HCT116 (cell line): ENCODE measurements at regions not wholly inside any gene's neighbourhood (a gene's known extent, or its start where the extent isn't known, plus 50 kb on each side); places are given as distances from the start of the nearest gene placed in this dataset.

Experiments used
- ATAC-seq: fragments of 200-7000 bp; cut with Tn5 transposase; 2 replicates; pipeline ENCODE4 v1.9.1; 2020; ENCODE audit warnings: mild to moderate bottlenecking, moderate library complexity
- BruUV-seq: library from RNA; stranded (reverse); fragments of 400-500 nt; replicated peaks from 2 replicates; lab custom pipeline; 2021; lab: Mats Ljungman, UMichigan
- CTCF ChIA-PET: fragments of 300-600 bp; sonication (Branson Sonifier 250); formaldehyde crosslinking; loops from one replicate; lab custom pipeline; 2021; ENCODE audit warnings: antibody characterized with exemption; lab: Charles Lee
- POLR2A ChIA-PET: fragments of 300-600, 350-600 bp; sonication (Branson Sonifier 250); formaldehyde crosslinking; loops from one replicate; lab custom pipeline; 2021; ENCODE audit warnings: antibody characterized with exemption; lab: Charles Lee
- RAD21 ChIA-PET, 2 experiments: fragments of 300-600 bp; sonication (Branson Sonifier 250); formaldehyde crosslinking; loops; one replicate each; lab custom pipeline; 2023; ENCODE audit warnings: low total read pairs in 2 of 2; ENCODE audit not compliant: uncharacterized antibody in 2 of 2, unreplicated experiment in 2 of 2, low non-redundant PET in 1 of 2; lab: Charles Lee
- DNase-seq: peaks from one replicate; pipeline ENCODE4 v3.0.0-alpha.2; 2010; ENCODE audit warnings: low read depth, low spot score
- H2AFZ ChIP-seq: fragments of 200-600 bp; shearing (Covaris generic), sonication (generic); 2 replicates; pipeline ENCODE4 v1.6.1; 2017; ENCODE audit warnings: low read depth, mixed run types, mixed read lengths, antibody characterized with exemption, low read length; ENCODE audit not compliant: poor library complexity, severe bottlenecking
- H3K27ac ChIP-seq: 2 replicates; pipeline ENCODE4 v1.5.1; 2012; ENCODE audit warnings: low read depth, low read length
- H3K27me3 ChIP-seq: fragments of 200-600 bp; sonication (generic); 2 replicates; pipeline ENCODE4 v1.6.1; 2016; ENCODE audit warnings: mixed run types, low read length, mixed read lengths; ENCODE audit not compliant: insufficient read depth
- H3K36me3 ChIP-seq, 2 experiments: fragments of 200-500 bp in 1 of 2; fragments of 200-600 bp in 1 of 2; sonication (Bioruptor generic) in 1 of 2; sonication (generic) in 1 of 2; 2 replicates each; pipeline versions ENCODE4 v1.5.1 to v1.6.1; 2014 to 2016; ENCODE audit warnings: low read length in 2 of 2, inconsistent platforms in 1 of 2, mixed read lengths in 1 of 2, mixed run types in 1 of 2; ENCODE audit not compliant: insufficient read depth in 2 of 2, control insufficient read depth in 1 of 2
- H3K4me1 ChIP-seq, 2 experiments: fragments of 200-600 bp in 1 of 2; sonication (generic) in 1 of 2; 2 replicates each; pipeline versions ENCODE4 v1.5.1 to v1.6.1; 2012 to 2017; ENCODE audit warnings: low read length in 2 of 2, inconsistent platforms in 1 of 2, mild to moderate bottlenecking in 1 of 2, mixed read lengths in 1 of 2, mixed run types in 1 of 2, moderate library complexity in 1 of 2; ENCODE audit not compliant: insufficient read depth in 2 of 2, control insufficient read depth in 1 of 2
- H3K4me2 ChIP-seq: fragments of 200-600 bp; sonication (generic); 2 replicates; pipeline ENCODE4 v1.6.1; 2017; ENCODE audit warnings: mixed run types, low read length, mixed read lengths
- H3K4me3 ChIP-seq, 2 experiments: fragments of 200-600 bp in 1 of 2; sonication (generic) in 1 of 2; replicated peaks in 1 of 2; 2 replicates each; pipeline ENCODE4 v1.5.1; 2011 to 2016; ENCODE audit warnings: low read length in 2 of 2, control low read depth in 1 of 2, low read depth in 1 of 2, mild to moderate bottlenecking in 1 of 2, mixed read lengths in 1 of 2, mixed run types in 1 of 2
- H3K79me2 ChIP-seq: fragments of 200-600 bp; sonication (generic); 2 replicates; pipeline ENCODE4 v1.6.1; 2017; ENCODE audit warnings: mild to moderate bottlenecking, mixed run types, low read length, moderate library complexity, mixed read lengths; ENCODE audit not compliant: insufficient read depth
- H3K9ac ChIP-seq: fragments of 200-600 bp; sonication (generic); 2 replicates; pipeline ENCODE4 v1.6.1; 2016; ENCODE audit warnings: low read length, mixed read lengths
- H3K9me2 ChIP-seq: fragments of 200-600 bp; sonication (generic), shearing (Covaris generic); 2 replicates; pipeline ENCODE4 v1.6.1; 2017; ENCODE audit warnings: mixed run types, mild to moderate bottlenecking, moderate library complexity; ENCODE audit not compliant: insufficient read depth
- H3K9me3 ChIP-seq, 2 experiments: fragments of 200-500 bp in 1 of 2; fragments of 200-600 bp in 1 of 2; sonication (Bioruptor generic) in 1 of 2; sonication (generic) in 1 of 2; 2 replicates each; pipeline ENCODE4 v1.6.1; 2014 to 2017; ENCODE audit warnings: low read length in 2 of 2, mixed read lengths in 2 of 2, inconsistent platforms in 1 of 2, low read depth in 1 of 2, mild to moderate bottlenecking in 1 of 2, mixed run types in 1 of 2, moderate library complexity in 1 of 2; ENCODE audit not compliant: control insufficient read depth in 1 of 2, insufficient read depth in 1 of 2
- H4K20me1 ChIP-seq: fragments of 200-600 bp; sonication (generic), shearing (Covaris generic); 2 replicates; pipeline ENCODE4 v1.6.1; 2017; ENCODE audit warnings: mixed run types, mild to moderate bottlenecking, moderate library complexity; ENCODE audit not compliant: insufficient read depth
- ATF3 ChIP-seq: IDR thresholded peaks from 2 replicates; pipeline ENCODE4 v1.6.1; 2012
- CBX3 ChIP-seq: IDR thresholded peaks from 2 replicates; pipeline ENCODE4 v1.6.1; 2012; ENCODE audit warnings: low read depth
- CEBPB ChIP-seq: IDR thresholded peaks from 2 replicates; pipeline ENCODE4 v1.6.1; 2012; ENCODE audit warnings: low read depth
- EGR1 ChIP-seq: IDR thresholded peaks from 2 replicates; pipeline ENCODE4 v1.6.1; 2012; ENCODE audit warnings: low read depth
- EZH2 ChIP-seq: fragments of 200-600 bp; sonication (generic); IDR thresholded peaks from 2 replicates; pipeline ENCODE4 v1.6.1; 2017; ENCODE audit warnings: antibody characterized with exemption, mixed run types
- EZH2phosphoT487 ChIP-seq: fragments of 200-600 bp; IDR thresholded peaks from 2 replicates; pipeline ENCODE4 v1.6.1; 2018; ENCODE audit warnings: antibody characterized with exemption, borderline replicate concordance
- FOSL1 ChIP-seq: IDR thresholded peaks from 2 replicates; pipeline ENCODE4 v1.6.1; 2012; ENCODE audit warnings: low read depth
- JUND ChIP-seq: IDR thresholded peaks from 2 replicates; pipeline ENCODE4 v1.6.1; 2012
- POLR2AphosphoS5 ChIP-seq: IDR thresholded peaks from 2 replicates; pipeline ENCODE4 v1.6.1; 2011; ENCODE audit warnings: mild to moderate bottlenecking, low read depth, low read length, moderate library complexity
- RAD21 ChIP-seq: IDR thresholded peaks from 2 replicates; pipeline ENCODE4 v1.6.1; 2012; ENCODE audit warnings: low read depth, mild to moderate bottlenecking
- REST ChIP-seq: IDR thresholded peaks from 2 replicates; pipeline ENCODE4 v1.6.1; 2012; ENCODE audit warnings: low read depth
- SP1 ChIP-seq: IDR thresholded peaks from 2 replicates; pipeline ENCODE4 v1.6.1; 2012; ENCODE audit warnings: low read depth
- SRF ChIP-seq: IDR thresholded peaks from 2 replicates; pipeline ENCODE4 v1.6.1; 2012; ENCODE audit warnings: low read depth
- YY1 ChIP-seq: IDR thresholded peaks from 2 replicates; pipeline ENCODE4 v1.6.1; 2011; ENCODE audit warnings: low read length, low read depth, moderate library complexity, mild to moderate bottlenecking; ENCODE audit not compliant: insufficient replicate concordance; ENCODE audit errors: extremely low read depth
- ZBTB33 ChIP-seq: IDR thresholded peaks from 2 replicates; pipeline ENCODE4 v1.6.1; 2011; ENCODE audit warnings: mild to moderate bottlenecking, low read length, moderate library complexity; ENCODE audit not compliant: insufficient replicate concordance; ENCODE audit errors: extremely low read depth
- intact Hi-C: fragments of 100-400 bp; cut with micrococcal nuclease; formaldehyde crosslinking; loops from 2 replicates; pipeline ENCODE4 v1.10.0; 2022
- TF ChIP-seq, protein P1 (sequence below), 3 experiments: fragments of 200-600 bp in 1 of 3; sonication (generic) in 1 of 3; IDR thresholded peaks in 2 of 3; conservative IDR thresholded peaks in 1 of 3; 2 replicates each; pipeline ENCODE4 v1.5.1; 2012 to 2017; ENCODE audit warnings: low read depth in 2 of 3, low read length in 2 of 3, antibody characterized with exemption in 1 of 3, borderline replicate concordance in 1 of 3, control low read depth in 1 of 3, mild to moderate bottlenecking in 1 of 3, mixed read lengths in 1 of 3, mixed run types in 1 of 3, moderate library complexity in 1 of 3; ENCODE audit not compliant: insufficient read depth in 1 of 3

GRCh38 chr2:139457873-139458272, 677.7 kb upstream of the NXPH2 start:
- Histone ChIP-seq H3K9me2 (no peaks in the 10 kb centered on the region), H3K4me2 (no peak overlapping the region), H3K27me3 (no peaks in the 10 kb centered on the region)
- CTCF ChIA-PET, result interaction anchor here (1.1 kb wide), 1 partner anchor 21 kb away, joined by 3 read pairs; no protein-coding TSS in a partner anchor
- intact Hi-C loops, result no loop called here
- no peak for TF ChIP-seq ATF3
- no peak for TF ChIP-seq FOSL1
- TF ChIP-seq, protein P1, sequence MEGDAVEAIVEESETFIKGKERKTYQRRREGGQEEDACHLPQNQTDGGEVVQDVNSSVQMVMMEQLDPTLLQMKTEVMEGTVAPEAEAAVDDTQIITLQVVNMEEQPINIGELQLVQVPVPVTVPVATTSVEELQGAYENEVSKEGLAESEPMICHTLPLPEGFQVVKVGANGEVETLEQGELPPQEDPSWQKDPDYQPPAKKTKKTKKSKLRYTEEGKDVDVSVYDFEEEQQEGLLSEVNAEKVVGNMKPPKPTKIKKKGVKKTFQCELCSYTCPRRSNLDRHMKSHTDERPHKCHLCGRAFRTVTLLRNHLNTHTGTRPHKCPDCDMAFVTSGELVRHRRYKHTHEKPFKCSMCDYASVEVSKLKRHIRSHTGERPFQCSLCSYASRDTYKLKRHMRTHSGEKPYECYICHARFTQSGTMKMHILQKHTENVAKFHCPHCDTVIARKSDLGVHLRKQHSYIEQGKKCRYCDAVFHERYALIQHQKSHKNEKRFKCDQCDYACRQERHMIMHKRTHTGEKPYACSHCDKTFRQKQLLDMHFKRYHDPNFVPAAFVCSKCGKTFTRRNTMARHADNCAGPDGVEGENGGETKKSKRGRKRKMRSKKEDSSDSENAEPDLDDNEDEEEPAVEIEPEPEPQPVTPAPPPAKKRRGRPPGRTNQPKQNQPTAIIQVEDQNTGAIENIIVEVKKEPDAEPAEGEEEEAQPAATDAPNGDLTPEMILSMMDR (IDR thresholded peaks at IDR 0.05 in 2 of 3, conservative IDR thresholded peaks at IDR 0.05 in 1 of 3; ENCODE audit: borderline replicate concordance in 1 of 3, insufficient read depth in 1 of 3, low read depth in 2 of 3, low read length in 2 of 3), result no peak
- no peak for TF ChIP-seq EZH2phosphoT487
- no peak for TF ChIP-seq EGR1
- TF ChIP-seq EZH2, result no peak
- TF ChIP-seq YY1, result no peak
- no peak for TF ChIP-seq ZBTB33
- no peak for TF ChIP-seq REST
- TF ChIP-seq RAD21, result no peak
- no peak for TF ChIP-seq SRF
- no peak for TF ChIP-seq SP1
- TF ChIP-seq CBX3, result no peak
- TF ChIP-seq CEBPB, result no peak
- TF ChIP-seq JUND, result no peak
- no peak for TF ChIP-seq POLR2AphosphoS5
- TF ChIP-seq, all 23 proteins: peak for 0
- Histone ChIP-seq H3K27ac (no peak overlapping the region), H3K9ac (no peak overlapping the region), H4K20me1 (no peaks in the 10 kb centered on the region), H3K4me1 (no peaks in the 10 kb centered on the region), H3K36me3 (no peaks in the 10 kb centered on the region), H2AFZ (no peak overlapping the region), H3K9me3 (no peaks in the 10 kb centered on the region), H3K4me3 (no peak overlapping the region), H3K79me2 (no peaks in the 10 kb centered on the region)
- RAD21 ChIA-PET, result no interaction called here
- ATAC-seq (no peak), DNase-seq (no peak)
- POLR2A ChIA-PET, result no interaction called here
- BruUV-seq, result no TSS peak
